Bone marrow (tissue), 2 donors: ENCODE measurements at regions not wholly inside any gene's neighbourhood (a gene's known extent, or its start where the extent isn't known, plus 50 kb on each side); places are given as distances from the start of the nearest gene placed in this dataset.
"Not testable (repeated sequence)": the region's sequence is repeated elsewhere in the genome, so short reads cannot be mapped to it uniquely, and the experiment has no call there.

Experiments
- DNase-seq, 2 donors: peaks; one replicate each; lab custom pipeline; 2025; lab: John Stamatoyannopoulos, UW

- DNase-seq = no peak
These were observed 853.6 kb downstream of the KCNA4 start for GRCh38 chr11:29163231-29163630.

GRCh38 chr11:29162491-29162890 is 854.3 kb downstream of the KCNA4 start:
- DNase-seq = no peak

GRCh38 chr11:29161191-29161590 is 855.6 kb downstream of the KCNA4 start:
- DNase-seq = no peak

GRCh38 chr11:29159552-29160465 is 857.0 kb downstream of the KCNA4 start:
- no peak for DNase-seq

GRCh38 chr11:29153078-29153477 is 863.8 kb downstream of the KCNA4 start:
- DNase-seq = no peak

GRCh38 chr11:29142573-29142972 is 874.3 kb downstream of the KCNA4 start:
- DNase-seq = not testable (repeated sequence)

GRCh38 chr11:29135504-29135903 is 881.3 kb downstream of the KCNA4 start:
- DNase-seq = no peak

- no peak for DNase-seq
These were observed 885.8 kb downstream of the KCNA4 start for GRCh38 chr11:29131055-29131454.

GRCh38 chr11:29129844-29130243 is 887.0 kb downstream of the KCNA4 start:
- DNase-seq = no peak

- no peak for DNase-seq
These were observed 889.4 kb downstream of the KCNA4 start for GRCh38 chr11:29127461-29127860.

GRCh38 chr11:29125606-29126005 is 891.2 kb downstream of the KCNA4 start:
- no peak for DNase-seq

GRCh38 chr11:29124470-29124869 is 892.4 kb downstream of the KCNA4 start:
- DNase-seq = no peak

GRCh38 chr11:29119707-29120618 is 896.9 kb downstream of the KCNA4 start:
- DNase-seq = no peak

GRCh38 chr11:29119116-29119515 is 897.7 kb downstream of the KCNA4 start:
- DNase-seq = no peak

- no peak for DNase-seq
These were observed 915.9 kb downstream of the KCNA4 start for GRCh38 chr11:29100967-29101366.

GRCh38 chr11:29095821-29096220 is 921.0 kb downstream of the KCNA4 start:
- DNase-seq = no peak

GRCh38 chr11:29093416-29094120 is 923.3 kb downstream of the KCNA4 start:
- DNase-seq = no peak

- DNase-seq = no peak
These were observed 929.5 kb downstream of the KCNA4 start for GRCh38 chr11:29087200-29087812.

GRCh38 chr11:29075726-29076125 is 941.1 kb downstream of the KCNA4 start:
- no peak for DNase-seq

- no peak for DNase-seq
These were observed 953.0 kb downstream of the KCNA4 start for GRCh38 chr11:29063630-29064361.

GRCh38 chr11:29061452-29061851 is 953.3 kb downstream of the METTL15 start:
- no peak for DNase-seq
